ENCODE measurements at regions not wholly inside any gene's neighbourhood (a gene's known extent, or its start where the extent isn't known, plus 50 kb on each side); places are given as distances from the start of the nearest gene placed in this dataset.

DNA sequence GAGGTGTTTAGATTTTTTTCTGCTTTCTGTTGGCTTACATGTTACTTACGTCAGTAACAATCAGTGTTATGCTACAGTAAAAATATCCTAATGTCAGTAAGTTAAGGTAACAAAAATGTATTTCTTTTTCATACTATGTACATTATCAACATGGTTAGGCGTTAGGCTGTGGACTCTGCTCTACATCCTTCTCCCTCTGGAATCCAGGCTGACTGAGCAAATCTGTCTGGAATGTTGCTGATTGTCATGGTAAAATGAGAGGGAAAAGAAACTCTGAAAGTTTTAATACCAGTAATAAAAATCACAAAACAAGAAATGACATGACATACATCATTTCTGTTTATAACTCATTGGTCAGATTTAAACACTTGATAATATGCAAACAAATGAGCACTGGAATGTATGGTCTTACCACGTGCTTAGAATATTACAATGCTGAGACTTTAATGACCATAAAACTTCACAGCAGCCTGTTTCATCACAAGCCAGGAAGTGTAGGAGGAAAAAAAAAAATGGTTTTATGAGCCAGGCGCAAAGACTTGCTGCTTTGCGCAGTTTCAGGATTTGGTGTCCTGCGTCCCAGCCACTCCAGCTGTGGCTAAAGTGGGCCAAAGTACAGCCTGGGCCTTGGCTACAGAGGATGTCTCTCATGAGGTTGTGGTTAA is 252.4 kb downstream of the FSIP2 start:
- peak; percentile 44 for DNase-seq

DNA sequence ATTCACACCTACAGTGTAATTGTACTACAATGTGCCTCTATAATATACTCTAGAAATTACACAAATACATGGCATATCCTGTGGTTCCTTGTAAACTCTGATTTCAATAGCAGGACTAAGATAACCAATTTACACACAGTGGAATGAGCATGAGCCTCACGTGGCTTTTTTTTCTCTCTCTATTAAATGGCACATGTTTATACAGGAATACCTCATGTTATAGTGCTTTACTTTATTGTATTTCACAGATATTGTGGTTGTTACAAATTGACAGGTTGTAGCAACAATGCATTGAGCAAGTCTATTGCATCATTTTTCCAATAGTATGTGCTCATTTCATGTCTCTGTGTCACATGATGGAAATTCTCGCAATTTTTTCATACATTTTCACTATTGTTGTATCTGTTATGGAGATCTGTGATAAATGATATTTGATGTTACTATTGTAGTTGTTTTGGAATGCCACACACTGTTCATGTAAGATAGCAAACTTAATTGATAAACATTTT is 260.0 kb downstream of the FSIP2 start:
- DNase-seq = no peak

DNA sequence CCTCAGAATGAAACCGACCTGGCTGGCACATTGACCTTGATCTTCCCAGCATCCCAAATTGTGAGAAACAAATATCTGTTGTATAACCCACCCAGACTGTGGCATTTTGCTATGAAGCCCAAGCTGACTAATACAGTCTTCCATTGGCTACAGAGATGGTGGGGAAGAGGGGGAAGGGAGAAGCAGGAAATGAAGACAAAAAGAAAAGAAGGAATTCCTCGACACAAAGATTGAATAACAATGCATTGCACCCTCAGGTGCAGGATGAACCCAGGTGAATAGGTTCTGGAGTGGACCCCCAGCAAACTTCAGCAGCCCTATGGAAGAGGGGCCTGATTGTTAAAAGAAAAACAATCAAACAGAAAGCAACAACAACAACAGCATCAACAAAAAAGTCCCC is 270.7 kb downstream of the FSIP2 start:
- no peak for DNase-seq

DNA sequence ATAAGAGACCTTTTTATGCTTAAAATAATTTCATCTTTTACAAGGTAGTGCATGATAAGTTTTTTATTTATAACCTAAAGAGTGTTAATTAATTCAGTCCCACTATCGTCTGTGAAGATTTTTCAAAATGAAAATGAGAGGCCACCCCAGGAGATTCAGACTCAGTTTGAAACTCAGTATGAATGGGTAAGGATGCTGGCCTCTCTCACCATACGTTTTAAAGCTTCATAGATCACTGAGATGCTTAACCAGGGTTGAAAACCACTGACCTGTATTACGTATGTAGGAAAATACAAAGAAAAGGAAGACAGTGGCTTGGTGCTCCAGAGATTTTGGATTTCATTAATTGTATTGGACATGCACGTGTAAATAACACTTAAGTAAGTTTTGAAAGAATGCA is 278.7 kb downstream of the FSIP2 start:
- no peak for DNase-seq

DNA sequence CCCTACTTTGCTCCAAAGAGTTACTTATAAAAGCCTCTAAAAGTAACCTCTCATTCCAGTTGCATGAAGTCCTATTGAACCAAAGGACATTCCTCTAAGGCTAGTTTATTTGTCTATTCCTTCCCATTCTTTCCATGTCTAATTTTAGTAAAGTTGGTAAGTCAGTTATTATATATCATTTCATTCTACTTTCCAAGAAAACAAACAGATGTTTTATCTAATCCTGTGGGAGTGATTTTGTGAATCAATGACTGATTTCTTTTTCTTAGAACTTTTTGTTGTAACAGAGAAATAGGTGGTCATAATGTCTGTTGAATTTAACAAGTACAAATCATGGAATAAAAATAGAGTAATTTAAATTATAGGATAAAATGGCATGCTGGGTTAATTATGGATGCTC is 286.3 kb downstream of the FSIP2 start:
- DNase-seq = no peak

DNA sequence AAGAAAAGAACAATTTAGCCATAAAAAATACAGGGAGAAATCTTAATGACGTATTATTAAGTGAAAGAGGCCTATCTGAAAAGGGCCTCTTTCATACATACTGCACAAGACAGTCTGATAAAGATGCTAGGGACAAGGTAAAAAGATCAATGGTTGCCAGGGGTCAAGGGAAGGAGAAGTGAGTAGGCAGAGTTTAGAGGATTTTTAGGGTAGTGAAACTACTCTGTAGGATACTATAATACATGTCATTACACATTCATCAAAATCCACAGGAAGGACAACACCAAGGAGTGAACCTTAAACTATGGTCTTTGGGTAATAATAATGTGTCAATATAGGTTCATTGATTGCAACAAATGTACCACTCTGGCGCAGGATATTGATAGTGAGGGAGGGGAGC is 289.3 kb downstream of the FSIP2 start:
- no peak for DNase-seq

DNA sequence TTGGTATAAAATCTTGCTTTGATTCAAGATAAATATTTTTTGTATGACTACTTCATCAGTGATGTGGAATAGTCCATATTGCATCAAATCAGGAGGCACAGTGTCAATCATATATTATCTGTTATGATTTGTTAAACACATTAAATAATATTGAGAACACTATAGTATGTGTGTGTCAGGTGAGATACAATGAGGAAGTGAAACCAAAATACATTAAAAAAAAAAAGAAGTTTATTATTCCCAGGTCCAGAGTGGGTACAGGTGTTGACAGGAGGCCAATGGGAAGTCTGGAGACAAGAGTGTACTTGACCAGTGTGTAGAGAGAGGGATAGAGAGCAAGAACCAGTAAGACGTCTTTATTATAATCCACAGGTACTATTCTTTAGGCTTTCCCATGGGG is 292.6 kb downstream of the FSIP2 start:
- no peak for DNase-seq

DNA sequence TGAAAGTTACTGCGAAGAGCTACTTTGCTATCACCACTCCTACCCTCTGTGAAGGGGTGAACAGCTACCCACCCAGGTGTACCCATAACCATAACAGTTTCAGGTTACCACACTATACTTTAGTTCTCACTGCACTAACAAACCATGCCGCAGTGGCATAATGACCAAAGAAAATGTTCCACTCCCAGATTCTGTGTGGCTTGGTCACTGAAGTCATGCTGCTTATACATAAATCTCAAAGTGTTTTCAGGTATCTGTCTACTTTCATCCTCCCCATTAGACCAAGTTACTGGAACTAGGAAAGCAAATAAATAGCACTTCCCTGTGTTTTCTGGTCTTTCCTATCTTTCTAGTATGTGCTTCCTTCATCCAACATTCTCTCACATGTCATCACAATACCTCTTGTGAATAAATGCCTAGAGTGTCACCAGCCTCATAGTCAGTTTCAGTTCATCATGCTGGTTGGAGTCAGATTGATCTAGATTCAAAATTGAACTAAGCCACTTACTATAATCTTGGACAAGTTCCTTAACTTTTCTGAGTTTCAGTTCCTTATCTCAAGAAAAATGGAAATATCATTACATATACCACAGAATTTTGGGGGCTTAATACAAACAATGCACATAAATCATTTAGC is 293.6 kb downstream of the FSIP2 start:
- DNase-seq = no peak

DNA sequence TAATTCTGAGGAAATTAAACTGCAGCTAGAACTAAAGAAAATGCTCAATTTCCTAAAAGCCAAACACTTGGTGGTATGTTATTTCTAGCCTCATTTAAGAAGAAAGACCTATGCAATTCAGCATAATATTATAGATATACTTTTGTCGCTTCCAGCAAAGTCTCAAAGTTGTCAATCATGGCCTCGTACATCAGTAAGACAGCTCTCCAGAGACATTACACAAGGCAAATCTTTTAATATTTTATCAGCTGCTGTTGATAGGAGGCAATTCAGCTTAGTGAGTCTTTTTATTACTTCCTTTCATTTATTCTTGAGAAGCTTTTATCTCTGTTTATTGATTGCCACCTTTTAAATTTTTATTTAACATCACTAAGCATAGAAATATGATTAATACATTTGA is 294.3 kb downstream of the FSIP2 start:
- DNase-seq = no peak

DNA sequence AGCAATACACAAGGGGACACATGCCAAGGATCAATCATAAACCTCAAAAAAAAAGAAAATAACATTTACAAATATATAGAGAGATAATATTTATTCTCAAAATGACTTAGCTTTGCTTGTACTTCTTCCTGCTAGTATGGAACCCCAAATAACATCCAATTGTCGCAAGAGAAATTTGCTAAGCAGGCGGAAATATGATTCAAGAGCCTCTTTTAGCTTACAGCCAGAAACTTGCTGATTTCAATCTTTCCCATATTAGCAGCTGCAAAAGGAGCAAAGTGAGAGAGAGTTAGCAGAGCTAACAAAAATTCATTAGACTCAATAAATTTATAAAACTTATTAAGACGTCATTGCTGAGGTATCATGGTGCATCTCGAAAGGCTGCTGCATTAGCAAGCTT is 294.9 kb downstream of the FSIP2 start:
- DNase-seq = no peak

DNA sequence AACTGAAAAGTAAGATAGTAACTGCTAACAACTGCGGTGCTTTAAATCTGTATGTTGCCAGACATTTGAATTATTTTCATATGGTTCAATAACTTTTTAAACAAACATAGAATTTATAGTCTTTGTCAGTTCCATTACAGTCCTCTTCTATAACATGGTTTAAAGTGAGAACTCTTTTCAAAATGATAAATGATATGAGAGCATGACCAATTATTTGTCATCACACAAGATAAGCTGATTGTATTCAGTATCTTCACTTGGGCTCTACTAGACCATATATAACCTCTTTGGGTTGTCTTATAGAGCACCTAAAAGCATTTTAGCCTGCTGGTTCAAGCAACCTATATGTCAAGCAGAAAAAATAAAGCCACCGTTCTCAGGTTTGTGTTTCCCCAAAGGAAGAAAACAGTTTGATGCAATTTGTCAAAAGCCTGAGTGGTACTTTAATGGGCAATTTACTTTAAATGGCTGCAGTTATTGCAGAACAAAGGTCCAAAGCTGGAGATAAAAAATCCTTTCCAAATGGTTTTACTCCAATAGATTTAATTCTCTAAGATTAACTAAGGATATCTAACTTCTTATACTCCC is 298.4 kb downstream of the FSIP2 start:
- no peak for DNase-seq

DNA sequence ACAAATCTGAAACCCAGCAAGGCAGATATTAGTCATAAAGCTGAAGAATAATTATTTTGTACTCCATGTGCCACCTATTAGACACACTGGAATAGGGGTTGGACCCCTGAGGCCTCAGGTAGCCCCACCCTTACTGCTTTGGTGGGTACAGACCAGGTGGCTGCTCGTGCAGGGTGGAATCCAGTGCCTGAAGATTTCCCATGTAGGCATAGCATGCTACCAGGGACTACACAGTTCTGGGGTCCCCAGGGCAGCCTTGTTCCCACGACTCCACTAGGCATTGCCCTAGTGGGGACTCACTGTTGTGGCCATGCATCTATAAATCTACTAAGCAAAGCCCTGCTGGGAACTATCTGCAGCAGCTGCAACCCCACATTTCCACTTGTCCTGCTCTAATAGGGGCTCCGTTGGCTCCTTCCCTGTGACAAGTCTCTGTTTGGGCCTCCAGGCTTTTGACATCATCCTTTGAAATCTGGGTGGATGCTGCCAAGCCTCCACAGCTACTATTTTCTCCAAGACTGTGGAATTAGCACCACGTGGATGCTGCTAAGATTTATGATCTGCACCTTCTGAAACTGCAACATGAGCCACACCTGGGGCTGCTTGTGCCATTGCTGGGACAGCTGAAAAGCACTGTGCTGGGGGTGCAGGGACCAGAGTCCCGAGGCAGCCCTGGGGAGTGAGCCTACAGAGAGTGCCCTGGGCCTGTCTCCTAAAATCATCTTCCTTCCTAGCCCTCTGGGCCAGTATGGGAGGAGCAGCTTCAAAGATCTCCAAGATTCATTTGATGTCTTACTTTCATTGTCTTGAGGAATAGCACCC is 303.8 kb downstream of the FSIP2 start:
- DNase-seq = no peak

DNA sequence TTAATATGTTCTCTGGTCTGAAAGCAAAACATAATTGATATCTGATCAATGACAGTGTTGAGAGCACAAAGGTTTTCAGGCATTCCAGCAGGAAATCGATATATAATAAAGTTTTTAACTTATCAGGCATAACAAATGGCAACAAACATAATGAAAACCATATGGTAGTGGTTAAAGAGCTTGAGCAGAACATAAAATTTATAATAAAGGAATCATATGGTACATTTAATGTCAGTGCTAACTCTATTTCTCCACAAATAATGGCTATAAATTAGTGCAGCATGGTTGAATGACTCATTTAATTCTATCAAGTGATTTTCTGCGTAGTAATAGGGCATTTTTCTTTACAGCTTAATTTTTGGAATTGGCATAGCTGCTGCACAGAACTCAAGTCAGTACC is 306.2 kb downstream of the FSIP2 start:
- no peak for DNase-seq

DNA sequence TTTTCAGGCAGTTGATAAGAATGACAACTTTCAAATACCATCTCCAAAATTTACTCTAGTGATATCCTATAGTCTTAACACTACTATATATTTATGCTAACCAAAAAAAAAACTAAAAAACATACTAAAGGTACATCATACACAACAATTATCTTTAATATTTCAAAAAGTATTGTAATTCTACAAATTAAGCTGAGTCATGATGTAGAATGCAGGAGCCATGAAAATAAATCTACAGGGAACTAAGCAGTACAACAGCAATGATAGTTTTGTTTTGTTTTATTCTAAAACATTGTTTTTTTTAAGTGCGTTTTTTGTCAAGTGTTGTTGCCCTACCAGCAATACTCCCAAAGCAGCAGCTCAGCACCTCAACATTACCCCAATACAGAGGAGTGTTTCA is 314.3 kb downstream of the FSIP2 start:
- DNase-seq = no peak

DNA sequence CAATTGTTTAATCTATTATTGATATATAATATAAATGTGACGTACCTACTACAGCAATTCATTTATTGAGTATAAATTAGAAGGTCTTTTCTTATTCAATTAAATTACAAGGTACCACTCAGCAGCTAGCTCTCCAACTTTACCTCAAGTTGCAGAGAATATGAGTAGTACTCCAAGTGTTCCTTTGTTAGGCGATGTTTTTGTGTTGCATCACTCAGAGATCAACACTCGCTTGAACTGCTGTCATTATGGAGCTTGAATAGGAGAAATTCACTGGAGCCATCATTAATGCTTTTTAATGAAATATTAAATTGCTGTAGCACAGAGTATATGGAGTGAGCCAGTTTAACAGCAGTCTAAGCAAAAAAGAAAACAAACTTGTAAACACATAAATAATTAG is 320.0 kb downstream of the FSIP2 start:
- no peak for DNase-seq

DNA sequence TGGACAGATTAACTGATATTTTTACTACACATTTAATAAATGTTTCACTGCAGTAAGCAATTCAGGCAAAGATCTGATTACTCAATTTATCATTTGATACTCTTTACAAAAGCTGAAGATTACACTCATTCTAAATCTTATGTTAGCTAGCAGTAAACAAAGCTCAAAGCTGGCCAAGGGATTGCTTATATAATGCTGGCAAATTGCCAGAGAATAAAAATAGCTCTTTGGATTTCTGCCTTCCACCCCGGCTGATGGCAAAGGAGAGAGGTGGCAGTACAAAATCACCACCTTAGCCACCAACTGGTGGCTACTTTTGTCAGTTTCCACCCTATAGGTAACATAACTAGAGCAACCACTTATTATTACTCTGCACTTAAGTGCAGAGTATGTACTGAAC is 320.5 kb downstream of the FSIP2 start:
- DNase-seq = no peak

DNA sequence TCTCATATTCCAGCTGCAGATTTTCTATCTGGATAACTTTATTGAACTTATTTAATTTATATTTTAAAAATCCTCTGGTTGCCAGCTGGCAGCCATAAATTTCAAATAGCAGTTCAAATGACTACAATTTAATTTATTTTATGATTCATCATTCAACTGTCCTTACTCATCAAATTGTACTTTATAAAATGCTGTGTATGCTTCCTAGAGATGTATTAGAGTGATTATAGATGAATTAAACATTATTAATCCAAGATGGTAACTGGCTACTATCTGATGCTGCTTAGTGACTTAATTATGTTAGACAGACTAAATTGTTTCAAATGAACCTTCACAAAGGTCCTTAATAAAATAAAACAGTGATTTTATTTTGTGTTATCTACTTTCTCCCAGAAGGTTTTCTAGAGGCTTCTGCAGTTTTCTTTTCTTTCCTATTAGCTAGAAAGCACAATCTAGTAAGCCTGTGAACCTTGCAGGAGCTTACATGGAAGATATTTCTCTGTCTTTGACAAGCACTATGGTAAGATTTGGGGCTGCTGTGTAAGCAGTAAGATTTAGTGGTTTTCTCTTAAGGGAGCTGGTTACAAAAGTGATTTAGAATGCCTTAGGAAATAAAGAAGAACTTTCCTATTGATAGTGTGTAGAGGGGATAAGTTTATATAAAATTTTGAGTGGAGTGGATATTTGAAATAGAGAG is 322.3 kb downstream of the FSIP2 start:
- DNase-seq = no peak

DNA sequence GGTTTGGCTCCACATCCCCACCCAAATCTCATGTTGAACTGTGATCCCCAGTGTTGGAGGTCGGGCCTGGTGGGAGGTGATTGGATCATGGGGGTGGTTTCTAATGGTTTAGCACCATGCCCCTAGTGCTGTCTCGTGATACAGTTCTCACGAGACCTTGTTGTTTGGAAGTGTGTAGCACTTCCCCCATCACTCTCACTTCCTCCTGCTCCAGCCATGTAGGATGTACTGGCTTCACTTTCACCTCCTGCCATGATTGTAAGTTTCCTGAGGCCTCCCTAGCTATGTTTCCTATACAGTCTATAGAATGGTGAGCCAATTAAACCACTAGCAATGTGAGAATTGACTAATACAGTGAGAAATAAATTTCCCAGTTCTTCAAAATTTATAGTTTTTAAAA is 325.9 kb downstream of the FSIP2 start:
- no peak for DNase-seq

DNA sequence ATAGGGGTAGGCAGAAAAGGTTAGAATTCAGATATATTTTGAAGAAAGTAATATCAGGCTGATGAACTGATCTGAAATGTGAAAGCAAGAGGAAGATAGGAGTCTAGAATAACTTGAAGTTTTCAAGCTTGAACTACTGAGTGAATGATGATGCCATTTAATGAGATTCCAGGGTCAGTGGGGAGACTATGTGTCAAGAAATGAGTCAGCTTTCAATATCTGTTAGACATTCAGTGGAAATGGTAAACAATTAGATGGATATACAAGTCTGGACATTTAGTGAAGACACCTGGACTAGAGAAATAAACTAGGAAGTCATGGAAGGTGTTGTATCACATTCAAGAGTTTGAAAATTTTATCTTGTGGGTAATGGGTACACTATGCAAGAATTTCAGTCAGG is 326.9 kb downstream of the FSIP2 start:
- DNase-seq = no peak

DNA sequence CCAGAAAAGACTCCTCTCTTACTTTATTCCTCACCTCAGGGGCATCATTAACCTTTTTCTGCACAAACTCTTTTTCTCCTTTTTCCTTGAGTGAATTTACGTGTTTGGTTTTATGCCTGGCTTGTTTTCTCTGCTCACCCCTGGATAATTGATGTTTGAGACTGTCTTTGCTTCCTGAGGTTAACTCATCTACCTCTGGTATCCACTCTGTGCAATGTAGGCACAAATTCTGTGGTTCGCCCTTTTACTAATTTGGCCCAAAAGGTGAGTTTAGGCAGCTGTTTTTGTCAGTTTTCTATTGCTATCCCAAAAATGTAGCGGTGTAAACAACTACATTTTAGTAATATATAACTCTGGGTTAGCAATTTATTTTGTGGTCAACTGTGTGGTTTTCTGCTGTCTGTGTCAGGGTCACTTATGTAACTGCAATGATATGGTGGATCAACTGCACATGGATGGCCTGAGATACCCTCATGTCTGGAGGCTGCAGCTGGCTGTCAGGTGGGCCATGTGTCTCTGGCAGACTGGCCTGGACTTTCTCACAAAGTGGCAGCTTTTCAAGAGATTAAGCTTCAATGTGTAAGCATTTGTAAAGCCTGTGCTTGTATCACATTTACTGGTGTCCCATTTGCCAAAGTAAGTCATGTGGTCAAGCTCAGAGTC is 329.7 kb downstream of the FSIP2 start:
- no peak for DNase-seq

DNA sequence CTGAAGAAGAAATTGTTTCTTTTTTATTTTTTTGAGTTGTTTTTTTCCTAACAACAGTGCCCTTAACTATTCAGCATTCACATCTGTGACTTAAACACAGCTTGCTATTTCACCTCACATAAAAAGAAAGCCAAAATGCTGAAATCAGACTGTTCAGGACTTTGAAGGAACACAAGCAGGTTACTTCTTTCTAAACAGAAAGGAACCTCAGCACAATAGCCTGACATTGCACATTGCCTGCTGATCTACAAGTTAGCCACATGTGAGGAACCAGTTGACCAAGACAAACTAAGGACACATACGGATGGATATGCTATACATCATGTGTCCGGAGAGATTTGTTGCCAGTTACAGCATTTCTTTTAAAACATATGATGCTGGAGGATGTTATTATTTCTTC is 331.1 kb downstream of the FSIP2 start:
- no peak for DNase-seq

DNA sequence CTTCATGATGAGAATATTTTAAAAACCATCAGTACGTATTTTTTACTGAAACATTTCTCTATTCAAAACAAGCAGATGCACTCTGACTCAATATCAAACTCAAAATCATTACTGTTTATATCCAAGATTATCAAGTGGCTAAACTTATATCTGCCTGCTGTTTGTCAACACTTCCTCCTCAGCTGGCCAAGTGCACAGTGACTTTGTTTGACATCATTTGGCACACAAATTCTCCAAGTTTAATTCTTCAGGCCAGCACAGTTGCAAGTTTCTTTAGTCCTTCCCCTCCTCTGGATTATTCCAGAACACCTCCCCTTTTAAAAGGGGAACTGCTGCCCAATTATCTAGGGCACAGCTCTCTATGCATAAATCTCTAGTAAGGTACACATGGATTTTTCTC is 346.6 kb downstream of the FSIP2 start:
- DNase-seq = no peak

DNA sequence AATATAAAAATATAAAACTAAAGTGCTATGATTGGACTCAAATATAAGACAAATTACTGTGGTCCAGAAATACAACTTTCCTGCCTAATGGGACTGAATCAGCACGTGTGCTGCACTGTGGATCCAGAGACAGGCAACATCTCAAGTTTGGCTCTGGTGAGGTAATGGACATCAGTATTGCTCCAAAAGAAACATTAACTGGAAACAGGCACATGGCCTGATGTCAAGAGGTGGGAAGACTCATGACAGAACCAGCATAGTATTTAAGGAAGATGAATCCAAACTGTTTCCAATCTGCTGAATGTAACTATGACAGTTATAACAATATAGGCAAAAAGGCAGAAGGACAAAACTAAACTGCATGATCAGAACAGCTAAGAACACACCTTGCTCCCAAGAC is 354.6 kb downstream of the FSIP2 start:
- no peak for DNase-seq

Data from NCI-H226 (cell line).